Endodermal cell (in vitro differentiated cells): ENCODE measurements at regions not wholly inside any gene's neighbourhood (a gene's known extent, or its start where the extent isn't known, plus 50 kb on each side); places are given as distances from the start of the nearest gene placed in this dataset.

Experiments
- DNase-seq: peaks from one replicate; pipeline ENCODE4 v3.0.0-alpha.2; 2017
- H3K27ac ChIP-seq: 2 replicates; pipeline ENCODE4 v1.5.1; 2013; ENCODE audit warnings: mild to moderate bottlenecking, low read depth, low read length, moderate library complexity
- H3K27me3 ChIP-seq: 2 replicates; pipeline ENCODE4 v1.6.1; 2013; ENCODE audit warnings: mild to moderate bottlenecking, low read length, moderate library complexity; ENCODE audit not compliant: insufficient read depth, control insufficient read depth, poor library complexity, severe bottlenecking
- H3K36me3 ChIP-seq: 2 replicates; pipeline ENCODE4 v1.7.0; 2013; ENCODE audit warnings: mild to moderate bottlenecking, low read length, moderate library complexity; ENCODE audit not compliant: control insufficient read depth, insufficient read depth
- H3K4me1 ChIP-seq: one replicate; pipeline ENCODE4 v1.7.0; 2013; ENCODE audit warnings: low read length; ENCODE audit not compliant: control insufficient read depth, insufficient read depth
- H3K4me3 ChIP-seq: 2 replicates; pipeline ENCODE4 v1.5.1; 2013; ENCODE audit warnings: mild to moderate bottlenecking, low read length, moderate library complexity
- H3K9ac ChIP-seq: 2 replicates; pipeline ENCODE4 v1.6.1; 2013; ENCODE audit warnings: mild to moderate bottlenecking, low read length, moderate library complexity; ENCODE audit not compliant: poor library complexity, severe bottlenecking; ENCODE audit errors: extremely low read depth
- H3K9me3 ChIP-seq: 2 replicates; pipeline ENCODE4 v1.6.1; 2013; ENCODE audit warnings: mild to moderate bottlenecking, low read length, moderate library complexity; ENCODE audit not compliant: control insufficient read depth
- H3K27ac Mint-ChIP-seq: 2 replicates; pipeline ENCODE4 v1.8.0; 2020; ENCODE audit warnings: mixed read lengths
- H3K27me3 Mint-ChIP-seq: 2 replicates; pipeline ENCODE4 v1.8.0; 2021; ENCODE audit warnings: mild to moderate bottlenecking, mixed read lengths; ENCODE audit not compliant: insufficient read depth
- H3K36me3 Mint-ChIP-seq: 2 replicates; pipeline ENCODE4 v1.8.0; 2020; ENCODE audit warnings: low read depth, mixed read lengths
- H3K4me1 Mint-ChIP-seq: 2 replicates; pipeline ENCODE4 v1.8.0; 2020; ENCODE audit warnings: mixed read lengths
- H3K4me3 Mint-ChIP-seq: 2 replicates; pipeline ENCODE4 v1.8.0; 2020; ENCODE audit warnings: mild to moderate bottlenecking, moderate library complexity, mixed read lengths
- H3K9me3 Mint-ChIP-seq: 2 replicates; pipeline ENCODE4 v1.8.0; 2020; ENCODE audit warnings: mild to moderate bottlenecking, mixed read lengths
- CTCF ChIP-seq: fragments of 200-600 bp; sonication (generic); conservative IDR thresholded peaks from 2 replicates; pipeline ENCODE4 v1.5.0; 2021; ENCODE audit warnings: antibody characterized with exemption, mild to moderate bottlenecking
- WGBS, 2 experiments: methylation state at CpG; one replicate each; pipeline versions ENCODE4 v1.1.5 to v1.1.7; 2013; ENCODE audit warnings: missing lambda C conversion rate in 2 of 2, mixed read lengths in 1 of 2; ENCODE audit not compliant: insufficient coverage in 1 of 2, insufficient read length in 1 of 2; 5-methylcytosine and 5-hydroxymethylcytosine counted together

- no peak overlapping the region for H3K4me3 ChIP-seq
- no peaks in the 10 kb centered on the region for H3K27me3 ChIP-seq
- Mint-ChIP-seq H3K36me3 (peaks cover 2% of the 10 kb centered on the region), H3K4me1 (peaks cover 16% of the 10 kb centered on the region), H3K4me3 (no peak overlapping the region), H3K9me3 (peaks cover 8% of the 10 kb centered on the region), H3K27me3 (peaks cover 11% of the 10 kb centered on the region), H3K27ac (no peak overlapping the region)
- no peak for TF ChIP-seq CTCF
- H3K27ac ChIP-seq: no peak overlapping the region
- H3K4me1 ChIP-seq: no peaks in the 10 kb centered on the region
- 93 to 100% methylated on average over 1 to 3 of the region's 3 CpGs for WGBS, 2 experiments
- H3K9me3 ChIP-seq: peaks cover 6% of the 10 kb centered on the region
- H3K36me3 ChIP-seq: no peaks in the 10 kb centered on the region
- no peak overlapping the region for H3K9ac ChIP-seq
- no peak for DNase-seq
Measured at GRCh38 chr9:38255599-38255998, 136.9 kb upstream of the ALDH1B1 start.

- Mint-ChIP-seq H3K4me3 (no peak overlapping the region), H3K36me3 (peaks cover under 1% of the 10 kb centered on the region), H3K27ac (no peak overlapping the region), H3K9me3 (peaks cover 6% of the 10 kb centered on the region), H3K4me1 (peaks cover 16% of the 10 kb centered on the region), H3K27me3 (peaks cover 8% of the 10 kb centered on the region)
- WGBS, 2 experiments: 92 to 100% methylated on average over 1 to 2 of the region's 2 CpGs
- no peak for DNase-seq
- no peak overlapping the region for H3K27ac ChIP-seq
- no peak for TF ChIP-seq CTCF
- H3K4me1 ChIP-seq: no peaks in the 10 kb centered on the region
- no peaks in the 10 kb centered on the region for H3K27me3 ChIP-seq
- H3K36me3 ChIP-seq: no peaks in the 10 kb centered on the region
- H3K4me3 ChIP-seq: no peak overlapping the region
- H3K9ac ChIP-seq: no peak overlapping the region
- H3K9me3 ChIP-seq: no peaks in the 10 kb centered on the region
Measured at GRCh38 chr9:38254756-38255155, 137.7 kb upstream of the ALDH1B1 start.

GRCh38 chr9:38254151-38254550 lies 138.4 kb upstream of the ALDH1B1 start:
- Mint-ChIP-seq H3K27ac (no peak overlapping the region), H3K9me3 (peaks cover 6% of the 10 kb centered on the region), H3K27me3 (peaks cover 7% of the 10 kb centered on the region), H3K4me1 (peaks cover 16% of the 10 kb centered on the region), H3K36me3 (no peaks in the 10 kb centered on the region), H3K4me3 (no peak overlapping the region)
- Histone ChIP-seq H3K9ac (no peak overlapping the region), H3K27ac (no peak overlapping the region), H3K36me3 (no peaks in the 10 kb centered on the region), H3K27me3 (no peaks in the 10 kb centered on the region), H3K4me3 (no peak overlapping the region), H3K9me3 (no peaks in the 10 kb centered on the region), H3K4me1 (no peaks in the 10 kb centered on the region)
- DNase-seq: no peak
- WGBS, 2 experiments: 84 to 85% methylated on average over 4 to 7 of the region's 7 CpGs
- no peak for TF ChIP-seq CTCF
